GM13976 (cell line): ENCODE measurements at regions not wholly inside any gene's neighbourhood (a gene's known extent, or its start where the extent isn't known, plus 50 kb on each side); places are given as distances from the start of the nearest gene placed in this dataset.
A peak's percentile ranks its signal among the peaks of the same experiment; 100 is the strongest.

ENCODE experiments used
- DNase-seq: peaks from one replicate; pipeline ENCODE4 v3.0.0; 2012; ENCODE audit warnings: low spot score
- in situ Hi-C: fragments of 300-500 bp; cut with MboI; formaldehyde crosslinking; loops from one replicate; pipeline ENCODE4 v1.12.0; 2022; ENCODE audit warnings: low sequenced_read_pairs, mixed read lengths, inconsistent platforms; ENCODE audit not compliant: unreplicated experiment
- TF ChIP-seq, protein P1 (sequence below): IDR thresholded peaks from 2 replicates; pipeline ENCODE4 v1.5.1; 2012; ENCODE audit warnings: borderline replicate concordance, mild to moderate bottlenecking; ENCODE audit not compliant: insufficient read depth; ENCODE audit errors: extremely low read depth, missing control alignments, control extremely low read depth

DNA sequence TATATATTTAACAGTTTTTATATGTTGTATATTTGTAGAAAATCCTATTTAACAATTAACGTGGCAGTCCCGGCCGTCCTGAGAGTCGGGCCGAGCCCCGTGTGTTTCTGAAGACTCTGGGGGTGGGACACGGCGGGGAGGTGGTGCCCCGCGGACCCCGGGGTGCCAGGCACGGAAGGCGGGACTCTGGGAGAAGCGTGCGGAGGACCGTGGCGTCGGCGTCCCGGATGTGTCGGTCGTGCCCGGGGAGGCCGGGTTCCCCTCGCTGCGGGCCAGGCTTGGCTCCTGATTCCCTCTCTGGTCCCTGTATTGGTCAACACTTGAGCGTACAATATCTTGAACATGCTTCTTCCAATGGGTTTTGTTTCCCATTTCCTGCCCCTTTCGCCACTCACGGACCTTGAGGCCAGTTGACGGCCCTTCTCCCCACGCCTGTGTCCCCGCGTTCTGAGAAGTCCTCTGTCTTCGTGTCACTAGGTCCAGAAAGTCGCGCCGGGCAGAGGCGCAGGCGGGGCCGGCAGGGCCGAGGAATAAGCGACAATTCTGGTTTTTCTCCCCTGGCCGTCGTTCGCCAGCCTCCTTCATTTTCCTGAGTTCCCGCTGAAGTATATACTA, 1076.7 kb downstream of the BRD1 start:
- TF ChIP-seq, protein P1, sequence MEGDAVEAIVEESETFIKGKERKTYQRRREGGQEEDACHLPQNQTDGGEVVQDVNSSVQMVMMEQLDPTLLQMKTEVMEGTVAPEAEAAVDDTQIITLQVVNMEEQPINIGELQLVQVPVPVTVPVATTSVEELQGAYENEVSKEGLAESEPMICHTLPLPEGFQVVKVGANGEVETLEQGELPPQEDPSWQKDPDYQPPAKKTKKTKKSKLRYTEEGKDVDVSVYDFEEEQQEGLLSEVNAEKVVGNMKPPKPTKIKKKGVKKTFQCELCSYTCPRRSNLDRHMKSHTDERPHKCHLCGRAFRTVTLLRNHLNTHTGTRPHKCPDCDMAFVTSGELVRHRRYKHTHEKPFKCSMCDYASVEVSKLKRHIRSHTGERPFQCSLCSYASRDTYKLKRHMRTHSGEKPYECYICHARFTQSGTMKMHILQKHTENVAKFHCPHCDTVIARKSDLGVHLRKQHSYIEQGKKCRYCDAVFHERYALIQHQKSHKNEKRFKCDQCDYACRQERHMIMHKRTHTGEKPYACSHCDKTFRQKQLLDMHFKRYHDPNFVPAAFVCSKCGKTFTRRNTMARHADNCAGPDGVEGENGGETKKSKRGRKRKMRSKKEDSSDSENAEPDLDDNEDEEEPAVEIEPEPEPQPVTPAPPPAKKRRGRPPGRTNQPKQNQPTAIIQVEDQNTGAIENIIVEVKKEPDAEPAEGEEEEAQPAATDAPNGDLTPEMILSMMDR = no peak

DNA sequence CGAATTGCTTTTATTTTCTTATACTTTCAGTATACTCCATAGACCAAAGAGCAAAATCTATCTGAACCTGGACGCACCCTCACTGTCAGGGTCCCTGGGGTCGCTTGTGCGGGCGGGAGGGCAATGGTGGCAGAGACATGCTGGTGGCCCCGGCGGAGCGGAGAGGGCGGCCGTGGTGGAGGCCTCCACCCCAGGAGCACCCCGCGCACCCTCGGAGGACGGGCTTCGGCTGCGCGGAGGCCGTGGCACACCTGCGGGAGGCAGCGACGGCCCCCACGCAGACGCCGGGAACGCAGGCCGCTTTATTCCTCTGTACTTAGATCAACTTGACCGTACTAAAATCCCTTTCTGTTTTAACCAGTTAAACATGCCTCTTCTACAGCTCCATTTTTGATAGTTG, 1077.4 kb downstream of the BRD1 start:
- in situ Hi-C loops = no loop called here
- TF ChIP-seq, protein P1 = no peak
- DNase-seq = no peak

More for the DNA sequence above, 1076.7 kb downstream of the BRD1 start:
- in situ Hi-C loops = no loop called here
- peak; percentile 20 for DNase-seq

DNA sequence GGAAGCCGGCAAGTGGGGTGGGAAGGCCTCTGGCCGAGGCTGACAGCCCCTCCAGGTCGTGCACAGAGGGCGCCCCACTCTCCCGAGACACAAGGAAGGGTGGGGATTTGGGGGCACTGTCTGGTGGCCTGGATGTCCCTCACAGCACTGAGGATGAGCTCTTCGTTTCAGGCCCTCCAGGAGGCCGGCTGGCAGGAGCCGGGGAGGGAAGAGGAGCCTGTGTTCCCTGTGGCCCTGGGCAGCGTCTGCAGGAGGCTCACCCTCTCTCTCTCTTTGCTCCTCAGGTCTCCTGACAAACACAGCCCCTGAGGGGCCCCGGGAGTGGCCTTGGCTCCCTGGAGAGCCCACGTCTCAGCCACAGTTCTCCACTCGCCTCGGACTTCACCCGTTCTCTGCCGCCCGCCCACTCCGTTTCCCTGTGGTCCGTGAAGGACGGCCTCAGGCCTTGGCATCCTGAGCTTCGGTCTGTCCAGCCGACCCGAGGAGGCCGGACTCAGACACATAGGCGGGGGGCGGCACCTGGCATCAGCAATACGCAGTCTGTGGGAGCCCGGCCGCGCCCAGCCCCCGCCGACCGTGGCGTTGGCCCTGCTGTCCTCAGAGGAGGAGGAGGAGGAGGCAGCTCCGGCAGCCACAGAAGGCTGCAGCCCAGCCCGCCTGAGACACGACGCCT, 1078.0 kb downstream of the BRD1 start:
- in situ Hi-C loops = no loop called here
- DNase-seq = no peak
- TF ChIP-seq, protein P1 = no peak

DNA sequence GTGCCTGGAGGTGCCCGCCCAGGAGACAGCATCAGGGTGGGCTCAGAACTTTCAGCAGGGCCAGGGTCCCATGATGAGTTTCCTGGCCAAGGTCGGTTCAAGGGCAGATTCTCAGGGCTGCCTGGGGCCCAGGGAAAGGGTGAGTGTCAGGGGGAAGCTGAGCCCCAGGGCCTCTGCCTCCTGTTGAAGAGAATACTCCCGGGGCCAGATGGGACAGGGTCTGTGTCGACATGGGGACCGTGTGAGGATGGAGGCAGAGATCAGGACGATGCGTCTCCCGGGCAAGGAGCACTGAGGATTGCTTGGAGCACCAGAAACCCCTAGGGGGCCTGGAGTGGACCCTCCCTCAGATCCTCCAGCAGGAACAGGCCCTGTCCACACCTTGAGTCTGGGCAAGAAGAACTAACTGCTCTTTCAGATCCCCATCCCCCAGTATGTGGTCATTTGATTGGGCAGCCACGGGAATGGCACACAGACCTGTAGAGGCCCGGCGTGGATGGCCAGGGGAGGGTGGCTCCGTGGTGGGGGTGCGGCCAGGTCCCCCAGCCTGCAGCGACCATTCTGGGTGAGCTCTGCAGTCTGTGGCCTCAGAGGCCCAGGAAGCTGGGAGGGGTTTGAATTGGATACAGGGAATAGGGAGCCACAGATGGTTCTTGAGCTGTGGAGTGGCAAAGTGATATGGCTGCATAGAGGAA, 1078.7 kb downstream of the BRD1 start:
- in situ Hi-C loops = no loop called here
- TF ChIP-seq, protein P1 = no peak
- DNase-seq = no peak

DNA sequence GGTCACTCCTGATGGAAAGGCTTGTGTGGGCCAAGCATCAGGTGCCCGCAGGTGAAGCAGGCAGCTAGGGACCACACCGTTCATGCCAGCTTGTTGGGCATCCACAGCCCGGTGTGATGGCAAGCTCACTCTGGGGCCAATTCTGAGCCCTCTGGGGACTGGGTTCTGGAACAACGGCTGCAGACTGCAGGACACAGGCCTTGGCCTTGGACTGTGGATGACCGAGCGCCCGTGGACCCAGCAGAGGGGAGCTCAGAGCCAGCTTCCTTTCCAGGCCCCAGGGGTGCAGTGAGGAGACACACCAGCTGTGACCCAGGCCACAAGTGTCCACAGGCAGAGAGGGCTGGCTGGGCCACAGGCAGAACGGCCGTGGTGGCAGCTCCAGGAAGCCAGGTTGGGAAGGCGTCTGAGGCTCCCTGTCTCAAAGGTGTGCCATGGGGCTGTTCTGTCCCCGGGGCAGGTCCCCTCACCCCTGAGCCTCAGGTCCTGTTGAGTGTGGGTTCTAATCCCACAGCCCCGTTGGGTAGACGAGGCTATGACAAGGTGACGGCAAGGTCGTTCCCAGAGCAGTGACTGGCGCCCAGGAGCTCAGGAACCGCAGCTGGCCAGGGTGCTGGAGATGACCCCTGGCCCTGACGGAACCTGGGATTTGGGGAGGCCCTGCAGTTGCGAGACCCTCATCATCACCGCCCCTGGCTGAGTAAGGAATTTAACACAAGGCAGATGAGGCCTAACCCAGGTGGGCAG, 1079.4 kb downstream of the BRD1 start:
- TF ChIP-seq, protein P1 = no peak
- DNase-seq = no peak
- in situ Hi-C loops = no loop called here

DNA sequence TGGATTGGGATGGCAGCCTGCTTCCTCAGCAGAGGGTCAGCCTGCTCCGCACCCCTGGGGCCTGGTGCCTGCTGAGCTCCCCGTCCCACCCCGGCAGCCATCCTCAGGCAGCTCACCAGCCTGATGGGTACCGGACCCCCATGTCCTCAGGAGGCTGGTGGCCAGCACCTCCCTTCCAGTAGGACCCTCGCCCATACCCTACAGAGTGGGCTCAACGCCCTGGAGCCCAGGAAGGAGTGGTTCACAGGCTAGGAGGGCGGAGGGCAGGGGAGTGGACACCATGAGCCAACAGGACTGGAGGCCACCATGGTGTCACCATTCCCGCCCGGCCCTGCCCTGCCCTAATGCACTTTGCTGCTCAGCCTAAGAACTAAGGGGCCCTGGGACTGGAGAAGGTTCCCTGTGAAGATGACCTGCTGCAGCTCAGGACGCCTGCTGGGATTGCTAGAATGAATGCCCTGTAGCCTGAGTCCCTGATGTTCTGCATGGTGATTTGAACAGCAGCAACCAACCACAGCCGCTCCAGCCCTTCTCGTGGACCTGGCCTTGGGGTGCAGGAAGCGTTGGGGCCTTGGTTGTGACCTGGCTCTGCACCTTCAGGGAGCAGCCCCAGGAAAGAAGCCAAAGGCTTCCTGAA, 1080.8 kb downstream of the BRD1 start:
- DNase-seq = no peak
- in situ Hi-C loops = no loop called here
- TF ChIP-seq, protein P1 = no peak
